HG03354 (cell line): ENCODE measurements at regions not wholly inside any gene's neighbourhood (a gene's known extent, or its start where the extent isn't known, plus 50 kb on each side); places are given as distances from the start of the nearest gene placed in this dataset.
"Not testable (repeated sequence)": the region's sequence is repeated elsewhere in the genome, so short reads cannot be mapped to it uniquely, and the experiment has no call there.

Experiments
- ATAC-seq: cut with Tn5 transposase; IDR thresholded peaks from one replicate; pipeline ENCODE4 v1.9.1; 2021; ENCODE audit warnings: mild to moderate bottlenecking; ENCODE audit not compliant: unreplicated experiment, poor library complexity, severe bottlenecking

GRCh38 chr3:163261618-163262017 is 1765.0 kb downstream of the OTOL1 start:
- no peak for ATAC-seq

- no peak for ATAC-seq
Measured at GRCh38 chr3:163261056-163261455, 1764.4 kb downstream of the OTOL1 start.

- ATAC-seq, result no peak
Measured at GRCh38 chr3:163218336-163218735, 1721.7 kb downstream of the OTOL1 start.

GRCh38 chr3:163213838-163214237 is 1717.2 kb downstream of the OTOL1 start:
- ATAC-seq, result no peak

GRCh38 chr3:163196815-163197374 is 1700.3 kb downstream of the OTOL1 start:
- ATAC-seq, result no peak

- no peak for ATAC-seq
Measured at GRCh38 chr3:163196245-163196644, 1699.6 kb downstream of the OTOL1 start.

- no peak for ATAC-seq
Measured at GRCh38 chr3:163185721-163186350, 1689.2 kb downstream of the OTOL1 start.

GRCh38 chr3:163175970-163176369 is 1679.4 kb downstream of the OTOL1 start:
- ATAC-seq, result no peak

GRCh38 chr3:163172513-163172912 is 1675.9 kb downstream of the OTOL1 start:
- not testable (repeated sequence) for ATAC-seq

GRCh38 chr3:163166197-163166596 is 1669.6 kb downstream of the OTOL1 start:
- ATAC-seq, result no peak

- ATAC-seq, result no peak
Measured at GRCh38 chr3:163159306-163159705, 1662.7 kb downstream of the OTOL1 start.

GRCh38 chr3:163139600-163139999 is 1643.0 kb downstream of the OTOL1 start:
- ATAC-seq, result no peak

- no peak for ATAC-seq
Measured at GRCh38 chr3:163138258-163138657, 1641.7 kb downstream of the OTOL1 start.

- no peak for ATAC-seq
Measured at GRCh38 chr3:163132111-163132510, 1635.5 kb downstream of the OTOL1 start.

- no peak for ATAC-seq
Measured at GRCh38 chr3:163129287-163129686, 1632.7 kb downstream of the OTOL1 start.

GRCh38 chr3:163126115-163126514 is 1629.5 kb downstream of the OTOL1 start:
- no peak for ATAC-seq
